ENCODE measurements at regions not wholly inside any gene's neighbourhood (a gene's known extent, or its start where the extent isn't known, plus 50 kb on each side); places are given as distances from the start of the nearest gene placed in this dataset.

DNA sequence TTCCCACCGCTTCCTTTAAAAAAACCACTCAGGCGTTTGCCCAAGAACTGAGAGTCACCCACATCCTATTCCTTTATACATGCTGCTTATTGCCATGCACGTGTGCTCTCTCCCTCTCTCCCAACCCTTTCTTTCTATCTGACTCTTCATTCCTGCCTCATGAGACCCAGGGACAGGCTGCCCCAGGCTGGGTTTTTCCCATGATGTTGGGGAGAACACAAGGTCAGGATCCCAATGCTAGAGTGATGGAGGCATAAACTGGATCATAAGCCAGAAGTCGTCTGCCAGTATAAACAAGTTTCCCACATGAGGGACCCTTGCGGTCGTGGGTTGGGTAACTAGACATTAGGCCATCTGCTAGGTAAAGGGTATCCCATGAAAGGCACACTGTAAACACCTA, 64.9 kb downstream of the CD2 start:
- TF ChIP-seq, protein P1, sequence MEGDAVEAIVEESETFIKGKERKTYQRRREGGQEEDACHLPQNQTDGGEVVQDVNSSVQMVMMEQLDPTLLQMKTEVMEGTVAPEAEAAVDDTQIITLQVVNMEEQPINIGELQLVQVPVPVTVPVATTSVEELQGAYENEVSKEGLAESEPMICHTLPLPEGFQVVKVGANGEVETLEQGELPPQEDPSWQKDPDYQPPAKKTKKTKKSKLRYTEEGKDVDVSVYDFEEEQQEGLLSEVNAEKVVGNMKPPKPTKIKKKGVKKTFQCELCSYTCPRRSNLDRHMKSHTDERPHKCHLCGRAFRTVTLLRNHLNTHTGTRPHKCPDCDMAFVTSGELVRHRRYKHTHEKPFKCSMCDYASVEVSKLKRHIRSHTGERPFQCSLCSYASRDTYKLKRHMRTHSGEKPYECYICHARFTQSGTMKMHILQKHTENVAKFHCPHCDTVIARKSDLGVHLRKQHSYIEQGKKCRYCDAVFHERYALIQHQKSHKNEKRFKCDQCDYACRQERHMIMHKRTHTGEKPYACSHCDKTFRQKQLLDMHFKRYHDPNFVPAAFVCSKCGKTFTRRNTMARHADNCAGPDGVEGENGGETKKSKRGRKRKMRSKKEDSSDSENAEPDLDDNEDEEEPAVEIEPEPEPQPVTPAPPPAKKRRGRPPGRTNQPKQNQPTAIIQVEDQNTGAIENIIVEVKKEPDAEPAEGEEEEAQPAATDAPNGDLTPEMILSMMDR (IDR thresholded peaks at IDR 0.05), result no peak
- TF ChIP-seq POLR2A (IDR thresholded peaks at IDR 0.05; ENCODE audit: low read length) (no peak), CEBPB (IDR thresholded peaks at IDR 0.05) (no peak)
- TF ChIP-seq, protein P2, sequence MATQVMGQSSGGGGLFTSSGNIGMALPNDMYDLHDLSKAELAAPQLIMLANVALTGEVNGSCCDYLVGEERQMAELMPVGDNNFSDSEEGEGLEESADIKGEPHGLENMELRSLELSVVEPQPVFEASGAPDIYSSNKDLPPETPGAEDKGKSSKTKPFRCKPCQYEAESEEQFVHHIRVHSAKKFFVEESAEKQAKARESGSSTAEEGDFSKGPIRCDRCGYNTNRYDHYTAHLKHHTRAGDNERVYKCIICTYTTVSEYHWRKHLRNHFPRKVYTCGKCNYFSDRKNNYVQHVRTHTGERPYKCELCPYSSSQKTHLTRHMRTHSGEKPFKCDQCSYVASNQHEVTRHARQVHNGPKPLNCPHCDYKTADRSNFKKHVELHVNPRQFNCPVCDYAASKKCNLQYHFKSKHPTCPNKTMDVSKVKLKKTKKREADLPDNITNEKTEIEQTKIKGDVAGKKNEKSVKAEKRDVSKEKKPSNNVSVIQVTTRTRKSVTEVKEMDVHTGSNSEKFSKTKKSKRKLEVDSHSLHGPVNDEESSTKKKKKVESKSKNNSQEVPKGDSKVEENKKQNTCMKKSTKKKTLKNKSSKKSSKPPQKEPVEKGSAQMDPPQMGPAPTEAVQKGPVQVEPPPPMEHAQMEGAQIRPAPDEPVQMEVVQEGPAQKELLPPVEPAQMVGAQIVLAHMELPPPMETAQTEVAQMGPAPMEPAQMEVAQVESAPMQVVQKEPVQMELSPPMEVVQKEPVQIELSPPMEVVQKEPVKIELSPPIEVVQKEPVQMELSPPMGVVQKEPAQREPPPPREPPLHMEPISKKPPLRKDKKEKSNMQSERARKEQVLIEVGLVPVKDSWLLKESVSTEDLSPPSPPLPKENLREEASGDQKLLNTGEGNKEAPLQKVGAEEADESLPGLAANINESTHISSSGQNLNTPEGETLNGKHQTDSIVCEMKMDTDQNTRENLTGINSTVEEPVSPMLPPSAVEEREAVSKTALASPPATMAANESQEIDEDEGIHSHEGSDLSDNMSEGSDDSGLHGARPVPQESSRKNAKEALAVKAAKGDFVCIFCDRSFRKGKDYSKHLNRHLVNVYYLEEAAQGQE (IDR thresholded peaks at IDR 0.05), result no peak

All from A549 (cell line).